Activated CD4-positive, alpha-beta T cell treated with anti-CD3 and anti-CD28 coated beads, Interleukin-2, amount 50 U/mL, for 1 hour (primary cell): ENCODE measurements at regions not wholly inside any gene's neighbourhood (a gene's known extent, or its start where the extent isn't known, plus 50 kb on each side); places are given as distances from the start of the nearest gene placed in this dataset.
"Not testable (repeated sequence)": the region's sequence is repeated elsewhere in the genome, so short reads cannot be mapped to it uniquely, and the experiment has no call there.

Experiments used
- DNase-seq: peaks from one replicate; pipeline ENCODE4 v3.0.0-alpha.2; 2020

DNA sequence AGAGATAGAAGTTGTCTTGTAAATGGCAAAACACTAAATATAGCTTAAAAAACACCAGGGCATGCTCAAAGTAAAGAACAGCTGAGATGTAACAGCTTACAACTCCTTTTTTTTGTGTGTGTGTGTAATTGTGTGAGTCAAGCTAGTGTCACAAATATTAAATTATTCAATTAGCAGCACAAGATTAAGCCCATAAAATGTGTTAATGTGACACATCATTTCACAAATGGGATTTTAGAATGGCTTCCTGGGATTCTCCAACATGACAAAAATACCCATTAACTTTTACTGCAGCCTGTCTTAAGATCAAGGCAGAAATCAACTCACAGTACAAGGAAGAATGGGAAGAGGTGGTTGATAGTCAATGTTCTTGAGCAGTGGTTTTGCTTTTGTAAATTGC, 251.4 kb downstream of the KIF20B start:
- no peak for DNase-seq

DNA sequence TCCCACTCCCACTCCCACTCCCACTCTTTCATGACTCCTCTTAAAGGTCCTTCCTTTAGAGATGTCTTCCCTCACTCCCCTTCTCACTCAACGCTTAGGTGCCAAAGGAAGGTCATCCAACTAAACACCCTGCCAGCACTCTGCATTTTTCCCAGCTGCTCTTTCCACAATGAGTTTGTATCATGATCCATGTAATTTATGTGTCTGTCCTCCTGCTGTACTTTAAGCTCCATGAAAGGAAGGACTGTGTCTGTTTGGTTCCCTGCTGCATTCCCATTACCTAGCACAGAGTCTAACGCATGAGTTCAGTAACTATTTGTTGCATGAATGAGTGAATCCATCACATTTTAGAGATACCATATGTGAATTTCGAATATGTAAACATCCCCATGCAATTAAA, 252.7 kb downstream of the KIF20B start:
- DNase-seq: no peak

DNA sequence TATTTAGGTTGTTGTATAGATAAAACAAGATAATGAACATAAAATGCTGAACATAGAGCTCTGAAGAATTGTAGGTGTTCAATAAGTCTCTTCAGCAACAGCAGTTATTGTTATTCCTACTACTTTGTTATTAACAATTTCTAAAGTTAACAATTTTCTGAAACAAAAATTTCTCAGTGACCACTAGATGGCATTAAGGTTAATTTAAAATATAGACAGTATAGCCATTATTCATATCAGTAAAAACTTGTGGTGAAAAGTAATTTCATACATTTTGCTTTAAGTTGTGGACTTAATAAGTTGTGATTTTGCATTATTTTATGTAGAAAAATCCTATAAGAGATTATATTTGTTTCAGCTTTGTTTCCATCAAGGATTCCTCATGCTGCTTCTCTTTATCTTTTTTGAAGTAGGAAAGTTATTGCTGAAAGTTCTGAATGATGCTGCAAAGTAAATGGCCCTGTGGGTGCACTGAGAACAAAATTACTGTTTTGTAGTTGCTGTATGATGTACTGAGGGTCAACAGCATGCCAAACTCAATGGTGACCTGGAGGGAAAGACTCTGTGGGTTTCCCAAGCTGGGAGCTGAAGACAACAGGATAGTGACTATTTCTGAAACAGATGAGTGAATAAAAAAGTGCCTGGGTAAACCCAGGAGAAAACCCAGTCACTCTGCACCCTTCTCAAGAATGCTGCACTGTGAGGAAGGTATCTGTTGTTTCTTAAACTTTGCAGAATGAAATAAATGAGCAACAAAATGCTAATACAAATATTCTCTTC, 253.6 kb downstream of the KIF20B start:
- DNase-seq: no peak

DNA sequence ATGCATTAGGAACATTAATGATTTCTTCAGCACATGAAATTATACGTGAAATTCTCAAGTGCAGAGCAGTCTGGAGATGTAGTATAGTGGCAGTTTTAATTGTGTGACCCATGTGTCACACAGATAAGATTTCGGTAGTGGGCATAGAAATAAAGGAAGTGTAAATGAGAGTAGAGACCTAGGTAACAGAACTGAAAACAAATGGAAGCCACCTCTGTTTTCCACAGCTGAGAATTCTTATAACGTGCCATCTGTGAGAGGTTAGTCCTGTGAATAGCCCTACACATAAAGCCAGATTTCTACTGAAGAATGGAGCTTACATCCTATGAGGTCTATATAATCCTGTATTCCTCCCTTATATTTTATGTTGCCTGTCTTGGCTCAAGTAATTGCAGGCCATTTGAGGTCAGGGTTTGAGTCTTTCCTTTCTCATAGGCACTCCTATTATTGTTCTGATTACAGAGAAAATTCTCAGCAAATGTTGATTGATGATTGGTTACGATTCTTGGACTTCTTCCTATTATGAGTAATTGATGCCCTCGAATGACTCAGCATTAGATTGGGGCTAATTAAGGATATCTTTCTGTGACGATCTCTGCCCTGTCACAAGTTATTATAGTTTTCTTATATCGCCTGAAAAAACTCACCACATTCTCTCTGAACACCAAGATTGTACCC, 258.2 kb downstream of the KIF20B start:
- no peak for DNase-seq

DNA sequence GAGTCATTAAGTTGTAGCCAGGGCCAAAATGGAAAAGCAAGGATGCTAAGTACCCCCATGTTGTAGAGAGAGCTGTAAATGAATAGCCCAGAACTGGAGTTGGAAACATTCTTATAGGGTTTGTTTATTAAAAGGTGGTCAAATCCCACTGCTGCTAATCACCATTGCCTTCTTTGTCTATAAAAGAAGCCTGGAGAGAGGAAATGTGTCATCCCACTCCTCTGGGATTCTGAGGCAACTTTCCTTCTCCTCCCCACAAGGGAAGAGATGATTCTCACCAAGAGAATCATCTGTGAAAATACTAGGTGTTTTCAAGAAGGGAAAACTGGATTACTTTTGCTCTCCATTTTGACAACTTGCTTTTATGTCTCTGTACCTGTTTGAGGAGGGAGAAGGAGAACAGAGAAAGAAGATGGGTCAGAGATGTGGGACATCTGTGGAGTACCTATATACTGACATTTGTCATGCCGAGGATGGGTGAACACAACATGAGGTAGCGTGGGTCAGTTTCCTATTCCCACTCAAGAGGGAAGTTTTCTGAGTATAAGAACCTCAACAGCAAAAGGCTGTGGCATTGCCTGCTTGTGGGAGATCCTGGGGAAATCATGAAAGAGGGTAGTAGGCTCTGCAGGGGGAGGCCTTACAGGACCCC, 262.2 kb downstream of the KIF20B start:
- DNase-seq: no peak

DNA sequence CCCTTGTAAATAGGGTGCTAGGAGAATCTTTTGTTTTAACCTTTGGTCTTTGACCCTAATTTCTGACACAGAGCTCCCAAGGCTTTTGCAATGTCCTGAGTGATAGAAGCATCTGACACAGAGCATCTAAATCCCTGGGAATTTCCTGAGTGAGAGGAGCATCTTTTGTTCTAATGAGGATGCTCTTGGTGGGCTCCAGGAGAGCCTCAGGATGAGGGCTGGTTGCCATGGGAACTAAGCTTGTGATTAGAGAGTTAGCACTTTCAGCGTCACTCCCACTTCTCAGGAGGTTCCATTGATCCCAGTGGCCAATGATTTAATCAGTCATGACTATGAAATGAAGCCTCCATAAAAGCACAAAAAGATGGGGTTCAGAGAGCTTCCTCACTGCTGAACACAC, 264.8 kb downstream of the KIF20B start:
- DNase-seq: no peak

DNA sequence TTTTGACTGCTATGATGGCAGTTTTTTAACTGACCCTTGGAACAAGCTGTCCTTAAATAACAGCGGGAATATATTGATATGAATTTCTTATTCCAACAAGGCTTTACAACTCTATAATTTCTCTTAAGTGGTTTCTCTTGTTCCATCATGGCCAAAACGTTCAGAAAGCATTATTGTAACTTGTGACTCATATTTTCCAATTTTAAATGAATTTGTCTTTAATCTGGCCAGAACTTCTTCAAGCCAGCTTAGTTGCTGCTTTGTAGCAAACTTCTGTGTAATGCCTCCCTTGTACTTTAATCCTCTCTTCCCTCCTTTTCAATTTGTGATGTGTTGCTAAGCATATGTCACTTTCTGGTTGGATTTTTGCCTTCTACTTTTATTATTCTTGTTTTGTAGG, 271.9 kb downstream of the KIF20B start:
- no peak for DNase-seq

DNA sequence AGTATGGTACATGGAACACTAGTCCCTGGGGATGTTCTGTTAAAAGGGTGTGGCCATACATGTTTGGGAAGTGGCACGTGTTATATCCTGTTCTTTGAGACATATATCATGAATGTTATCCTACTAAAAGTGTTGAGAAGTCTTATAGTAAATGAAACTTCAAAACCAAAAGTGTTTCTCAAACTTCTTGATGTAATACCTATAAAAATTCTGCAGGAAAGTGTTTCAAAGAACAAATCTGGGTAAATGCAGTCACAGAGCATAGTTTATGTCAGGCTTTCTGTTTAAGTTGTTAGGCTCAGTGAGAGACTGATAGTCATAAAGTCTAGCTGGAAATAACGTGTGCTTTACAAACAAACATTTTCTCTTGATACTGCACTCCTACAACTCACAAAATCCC, 273.7 kb downstream of the KIF20B start:
- DNase-seq: no peak

DNA sequence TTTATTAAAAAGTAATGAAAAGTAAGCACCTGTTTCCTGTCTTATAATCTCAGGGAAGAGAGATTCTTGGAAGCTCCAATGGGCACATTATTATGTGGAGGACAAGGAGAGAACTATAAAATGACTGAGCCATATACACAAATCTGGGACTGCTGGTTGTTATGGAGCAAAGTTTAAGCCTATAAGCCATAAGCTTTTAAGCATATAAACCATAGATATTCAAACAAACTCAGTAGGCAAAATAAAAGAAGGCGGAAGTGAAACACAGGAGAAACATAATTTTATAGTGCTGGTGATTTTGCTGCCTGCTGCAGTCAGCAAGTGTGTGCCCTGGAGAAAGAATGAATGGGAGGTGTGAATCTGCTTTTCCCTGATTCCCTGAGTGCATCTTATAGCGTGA, 274.4 kb downstream of the KIF20B start:
- DNase-seq: no peak

DNA sequence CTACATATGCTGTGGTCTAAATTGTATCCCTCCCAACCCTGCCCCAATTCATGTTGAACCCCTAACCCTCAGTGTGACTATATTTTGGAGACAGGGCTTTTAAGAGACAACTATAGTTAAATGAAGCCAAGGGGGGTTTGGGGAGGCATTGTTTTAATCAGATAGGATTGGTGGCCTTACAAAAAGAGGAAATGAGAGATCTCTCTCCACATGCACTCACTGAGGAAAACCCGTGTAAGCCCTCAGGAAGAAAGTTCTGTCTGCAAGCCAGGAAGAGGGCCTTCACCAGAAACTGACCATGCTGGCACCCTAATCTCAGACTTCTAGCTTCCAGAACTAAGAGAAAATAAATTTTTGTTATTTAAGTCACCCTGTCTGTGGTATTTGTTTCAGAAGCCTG, 276.7 kb downstream of the KIF20B start:
- DNase-seq: no peak

DNA sequence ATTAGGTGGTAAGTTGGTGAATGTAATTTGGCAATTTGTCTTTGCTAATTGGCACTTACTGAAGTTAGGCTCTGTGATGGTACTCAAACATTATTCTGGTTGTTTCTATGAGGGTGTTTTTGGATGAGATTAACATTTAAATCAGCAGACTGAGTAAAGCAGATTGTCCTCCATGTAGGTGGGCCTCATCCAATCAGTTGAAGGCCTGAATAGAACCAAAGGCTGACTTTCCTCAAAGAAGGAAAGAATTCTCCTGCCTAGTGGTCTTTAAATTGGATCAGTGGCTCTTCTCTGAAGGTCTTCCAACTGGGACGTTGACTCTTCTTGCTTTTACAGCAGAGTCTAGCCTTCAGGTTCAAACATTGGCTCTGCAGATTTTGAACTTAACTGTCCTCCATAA, 278.3 kb downstream of the KIF20B start:
- no peak for DNase-seq

DNA sequence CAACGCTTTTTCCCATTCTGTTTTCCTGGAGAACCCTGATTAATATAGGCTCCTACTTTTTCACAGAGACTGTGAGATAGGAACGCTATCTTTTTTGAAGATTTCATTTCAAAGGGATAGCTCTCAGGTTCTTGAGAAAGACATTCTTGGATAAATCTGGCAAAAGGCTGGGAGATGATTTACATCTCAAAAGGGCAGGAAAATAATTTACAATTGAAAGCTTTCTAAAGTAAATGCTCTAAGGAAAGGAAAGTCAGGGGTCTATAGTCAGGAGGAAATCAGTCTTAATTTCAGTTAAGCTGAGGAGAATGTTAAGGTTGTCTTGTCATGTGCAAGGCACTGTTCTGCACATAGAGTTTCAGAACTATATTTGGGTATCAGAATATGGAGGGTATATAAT, 278.8 kb downstream of the KIF20B start:
- DNase-seq: no peak

DNA sequence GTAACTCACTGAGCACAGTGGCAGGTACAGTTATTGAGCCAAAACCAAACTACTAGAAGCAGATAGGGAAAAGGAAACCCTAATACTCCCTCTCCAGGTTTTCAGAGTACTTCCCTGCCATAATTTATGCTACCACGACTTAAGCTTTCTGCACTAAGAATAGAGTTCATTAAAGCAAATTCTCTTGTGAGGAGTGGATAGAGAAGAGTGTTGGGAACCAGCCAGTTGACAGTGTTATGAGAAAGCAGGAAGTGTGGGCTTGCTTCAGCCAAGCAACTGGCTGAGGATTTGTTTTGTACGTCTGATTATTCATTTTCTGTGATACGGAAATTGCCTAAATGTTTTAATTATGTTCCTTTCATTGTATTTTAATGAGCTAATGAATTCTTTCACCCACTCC, 280.5 kb downstream of the KIF20B start:
- no peak for DNase-seq

DNA sequence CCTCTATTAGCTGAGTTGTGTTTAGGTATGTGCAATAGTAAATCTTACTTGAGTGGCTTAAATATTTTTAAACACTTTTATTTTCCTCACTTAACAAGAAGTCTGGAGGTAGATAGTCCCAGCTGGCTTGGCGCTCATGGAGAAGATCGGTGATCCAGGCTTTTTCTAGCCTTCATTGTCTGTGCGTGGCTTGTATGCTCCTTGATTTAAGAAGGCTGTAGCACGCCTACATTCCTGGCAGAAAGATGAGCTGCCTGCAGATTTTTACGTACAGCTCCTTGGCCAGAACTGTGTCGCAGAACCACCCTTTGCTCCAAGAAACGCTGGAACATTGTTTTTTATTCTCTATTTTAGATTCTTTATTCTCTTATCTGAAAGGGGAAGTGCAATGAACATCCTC, 284.1 kb downstream of the KIF20B start:
- no peak for DNase-seq

DNA sequence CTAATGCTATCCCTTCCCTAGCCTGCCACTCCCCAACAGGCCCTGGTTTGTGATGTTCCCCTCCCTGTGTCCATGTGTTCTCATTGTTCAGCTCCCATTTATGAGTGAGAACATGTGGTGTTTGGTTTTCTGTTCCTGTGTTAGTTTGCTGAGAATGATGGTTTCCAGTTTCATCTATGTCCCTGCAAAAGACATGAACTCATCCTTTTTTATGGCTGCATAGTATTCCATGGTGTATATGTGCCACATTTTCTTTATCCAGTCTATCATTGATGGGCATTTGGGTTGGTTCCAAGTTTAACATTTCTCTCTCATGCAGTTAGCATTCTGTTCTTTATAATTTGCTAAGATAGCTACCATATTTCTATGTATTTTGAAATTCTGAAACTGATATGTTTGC, 287.0 kb downstream of the KIF20B start:
- DNase-seq: not testable (repeated sequence)

DNA sequence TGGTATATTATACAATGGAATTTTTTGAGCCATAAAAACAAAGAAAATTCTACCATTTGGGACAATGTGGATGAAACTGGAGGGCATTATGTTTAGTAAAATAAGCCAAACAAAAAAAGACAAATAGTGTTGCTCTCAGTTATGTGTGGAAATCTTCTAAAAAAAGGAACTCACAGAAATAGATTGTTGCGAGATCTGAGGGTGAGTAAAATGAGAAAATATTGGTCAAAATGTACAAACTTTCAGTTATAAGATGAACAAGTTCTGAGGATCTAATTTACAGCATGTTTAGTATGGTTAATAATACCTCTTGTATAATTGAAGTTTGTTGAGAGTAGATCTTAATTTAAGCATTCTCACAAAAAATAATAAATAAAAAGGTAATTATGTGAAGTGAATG, 291.2 kb downstream of the KIF20B start:
- no peak for DNase-seq

DNA sequence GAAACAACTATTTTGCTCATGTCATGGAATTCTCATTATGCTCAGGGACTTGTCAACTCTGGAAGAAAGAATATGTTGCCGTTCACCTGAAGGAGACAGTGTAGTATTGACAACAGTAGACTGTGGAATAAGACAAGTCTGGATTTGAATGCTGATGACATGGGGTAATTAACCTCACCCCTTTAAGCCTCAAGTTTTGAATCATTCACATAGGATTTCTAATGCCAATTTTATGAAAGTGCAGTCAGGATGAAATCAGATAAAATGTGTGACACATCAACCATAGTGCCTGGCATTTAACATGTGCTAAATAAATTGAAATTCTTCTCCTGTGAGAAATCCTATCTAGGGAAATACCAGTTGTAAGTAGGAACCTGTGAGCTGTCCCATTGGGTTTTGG, 305.8 kb downstream of the KIF20B start:
- no peak for DNase-seq

DNA sequence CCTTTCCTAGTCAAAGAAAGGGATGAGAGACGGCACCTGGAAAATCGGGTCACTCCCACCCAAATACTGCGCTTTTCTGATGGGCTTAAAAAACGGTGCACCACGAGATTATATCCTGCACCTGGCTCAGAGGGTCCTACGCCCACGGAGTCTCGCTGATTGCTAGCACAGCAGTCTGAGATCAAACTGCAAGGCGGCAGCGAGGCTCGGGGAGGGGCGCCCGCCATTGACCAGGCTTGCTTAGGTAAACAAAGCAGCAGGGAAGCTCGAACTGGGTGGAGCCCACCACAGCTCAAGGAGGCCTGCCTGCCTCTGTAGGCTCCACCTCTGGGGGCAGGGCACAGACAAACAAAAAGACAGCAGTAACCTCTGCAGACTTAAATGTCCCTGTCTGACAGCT, 309.9 kb downstream of the KIF20B start:
- DNase-seq: not testable (repeated sequence)

DNA sequence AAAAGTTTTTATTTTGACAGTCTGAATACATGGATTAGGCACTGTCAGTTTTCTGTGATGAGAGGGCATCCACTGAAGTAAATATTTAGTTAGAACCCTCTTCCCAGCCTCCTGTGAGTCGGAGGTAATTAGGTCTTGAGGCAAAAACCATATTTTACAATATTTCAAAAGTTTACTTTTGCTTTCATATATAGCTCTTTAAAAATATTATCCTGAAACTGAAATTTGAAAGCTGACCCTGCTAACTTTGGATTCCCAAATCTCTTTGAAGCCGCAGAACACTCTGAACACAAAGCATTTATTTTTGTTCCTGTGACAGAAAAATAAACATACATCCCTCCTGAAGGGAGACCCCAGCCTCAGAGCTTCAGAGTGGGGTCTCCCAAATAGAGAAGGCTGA, 317.4 kb downstream of the KIF20B start:
- no peak for DNase-seq

DNA sequence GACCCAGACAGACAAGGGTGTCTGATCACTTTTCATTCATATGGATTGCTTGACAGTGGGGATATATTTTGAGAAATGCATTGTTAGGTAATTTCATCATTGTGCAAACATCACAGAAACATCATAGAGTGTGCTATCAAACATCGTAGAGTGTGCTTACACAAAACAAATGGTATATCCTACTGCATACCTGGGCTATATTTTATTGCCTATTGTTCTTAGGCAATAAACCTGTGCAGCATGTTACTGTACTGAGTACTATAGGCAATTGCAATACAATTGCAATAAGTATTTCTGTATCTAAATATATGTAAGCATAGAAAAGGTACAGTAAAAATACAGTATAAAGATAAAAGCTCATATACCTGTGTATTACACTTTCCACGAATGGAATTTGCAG, 319.1 kb downstream of the KIF20B start:
- no peak for DNase-seq

DNA sequence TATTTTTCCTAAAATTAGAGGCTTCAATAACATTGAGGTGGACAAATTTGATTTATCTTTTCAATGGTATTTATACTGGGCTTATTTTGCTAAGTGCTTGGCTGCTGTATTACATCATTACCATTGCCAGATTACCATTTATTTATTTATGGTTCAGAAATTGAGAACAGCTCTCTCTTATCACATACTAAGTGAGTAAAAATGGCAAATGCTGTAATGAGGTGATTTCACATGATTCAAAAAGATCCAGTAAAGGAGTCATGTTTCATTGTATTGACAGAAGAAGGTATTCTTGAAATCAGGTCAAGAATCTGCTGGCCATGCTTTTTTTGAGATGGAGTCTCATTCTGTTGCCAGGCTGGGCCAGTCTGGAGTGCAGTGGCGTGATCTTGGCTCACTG, 322.6 kb downstream of the KIF20B start:
- no peak for DNase-seq

DNA sequence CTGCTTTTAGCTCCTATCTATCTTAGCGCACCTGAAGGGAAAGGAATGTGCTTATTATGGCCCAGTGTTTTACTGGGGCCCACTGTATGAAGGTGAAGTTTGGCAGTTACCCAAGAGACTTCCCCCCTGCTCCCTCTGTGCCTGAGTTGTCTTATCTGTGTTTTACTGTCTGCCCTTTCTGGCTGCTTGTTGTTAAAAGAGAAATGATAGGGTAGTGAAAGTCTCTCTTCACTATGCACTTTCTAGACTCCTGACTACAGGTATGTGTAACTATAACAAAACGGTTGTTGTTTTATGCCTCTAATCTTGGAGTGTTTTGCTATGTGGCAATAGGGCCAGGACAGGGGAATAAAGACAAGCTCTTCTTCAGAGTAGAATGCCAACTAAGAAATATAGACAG, 326.9 kb downstream of the KIF20B start:
- no peak for DNase-seq

DNA sequence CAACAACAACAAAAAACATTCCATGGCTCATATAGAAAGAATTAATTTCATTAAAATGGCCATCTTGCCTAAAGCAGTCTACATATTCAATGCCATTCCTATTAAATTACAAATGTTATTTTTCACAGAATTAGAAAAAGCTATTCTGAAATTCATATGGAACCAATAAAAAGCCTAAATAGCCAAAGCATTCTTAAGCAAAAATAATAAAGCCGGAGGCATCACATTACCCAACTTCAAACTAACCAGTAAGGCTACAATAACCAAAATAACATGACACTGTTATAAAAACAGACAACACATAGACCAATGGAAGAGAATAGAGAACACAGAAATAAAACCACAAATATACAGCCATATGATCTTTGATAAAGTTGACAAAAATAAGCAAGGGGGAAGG, 330.4 kb downstream of the KIF20B start:
- DNase-seq: no peak

DNA sequence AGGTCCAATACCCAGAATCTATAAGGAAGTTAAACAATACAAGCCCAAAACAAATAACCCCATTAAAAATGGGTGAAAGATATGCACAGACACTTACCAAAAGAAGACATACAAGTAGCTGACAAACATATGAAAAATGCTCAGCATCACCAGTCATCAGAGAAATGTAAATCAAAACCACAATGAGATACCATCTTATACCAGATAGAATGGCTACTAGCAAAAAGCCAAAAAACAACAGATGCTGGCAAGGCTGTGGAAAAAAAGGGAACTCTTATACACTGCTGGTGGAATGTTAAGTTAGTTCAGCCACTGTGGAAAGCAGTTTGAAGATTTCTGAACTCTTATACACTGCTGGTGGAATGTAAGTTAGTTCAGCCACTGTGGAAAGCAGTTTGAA, 331.1 kb downstream of the KIF20B start:
- no peak for DNase-seq
